Trophoblast cell (in vitro differentiated cells and primary cell): ENCODE measurements at regions not wholly inside any gene's neighbourhood (a gene's known extent, or its start where the extent isn't known, plus 50 kb on each side); places are given as distances from the start of the nearest gene placed in this dataset.

Experiments used
- DNase-seq, 2 donors: peaks; one replicate each; pipeline ENCODE4 v3.0.0-alpha.2; 2016
- H2AFZ ChIP-seq: 2 replicates; pipeline ENCODE4 v1.6.1; 2013; ENCODE audit warnings: low read length, moderate library complexity, mild to moderate bottlenecking; ENCODE audit not compliant: insufficient read depth, poor library complexity
- H2AK5ac ChIP-seq: 2 replicates; pipeline ENCODE4 v1.6.1; 2013; ENCODE audit warnings: mild to moderate bottlenecking, low read length
- H2BK120ac ChIP-seq: 2 replicates; pipeline ENCODE4 v1.6.1; 2013; ENCODE audit warnings: low read length, mild to moderate bottlenecking, moderate library complexity; ENCODE audit not compliant: insufficient read depth, poor library complexity
- H2BK12ac ChIP-seq: 2 replicates; pipeline ENCODE4 v1.6.1; 2013; ENCODE audit warnings: mild to moderate bottlenecking, low read length, moderate library complexity
- H2BK5ac ChIP-seq: 2 replicates; pipeline ENCODE4 v1.6.1; 2013; ENCODE audit warnings: low read length, low read depth, moderate library complexity, mild to moderate bottlenecking; ENCODE audit not compliant: poor library complexity
- H3K14ac ChIP-seq: 2 replicates; pipeline ENCODE4 v1.6.1; 2013; ENCODE audit warnings: mild to moderate bottlenecking, low read length
- H3K18ac ChIP-seq: 2 replicates; pipeline ENCODE4 v1.6.1; 2013; ENCODE audit warnings: mild to moderate bottlenecking, low read length
- H3K23ac ChIP-seq: 2 replicates; pipeline ENCODE4 v1.6.1; 2013; ENCODE audit warnings: low read length
- H3K27ac ChIP-seq: 2 replicates; pipeline ENCODE4 v1.5.1; 2013; ENCODE audit warnings: low read depth, mild to moderate bottlenecking, inconsistent platforms, low read length, moderate library complexity
- H3K27me3 ChIP-seq: 2 replicates; pipeline ENCODE4 v1.6.1; 2013; ENCODE audit warnings: inconsistent platforms, mild to moderate bottlenecking, low read length, moderate library complexity; ENCODE audit not compliant: insufficient read depth
- H3K36me3 ChIP-seq, 2 experiments: 1 replicate in 1 of 2; 2 replicates in 1 of 2; pipeline ENCODE4 v1.6.1; 2013; ENCODE audit warnings: low read length in 2 of 2, mild to moderate bottlenecking in 2 of 2, moderate library complexity in 1 of 2; ENCODE audit not compliant: insufficient read depth in 2 of 2, control insufficient read depth in 1 of 2
- H3K4ac ChIP-seq: 2 replicates; pipeline ENCODE4 v1.6.1; 2013; ENCODE audit warnings: low read depth, mild to moderate bottlenecking, low read length, moderate library complexity
- H3K4me1 ChIP-seq, 2 experiments: 1 replicate in 1 of 2; 2 replicates in 1 of 2; pipeline ENCODE4 v1.6.1; 2013; ENCODE audit warnings: low read length in 2 of 2, mild to moderate bottlenecking in 2 of 2, moderate library complexity in 1 of 2; ENCODE audit not compliant: insufficient read depth in 2 of 2, control insufficient read depth in 1 of 2
- H3K4me2 ChIP-seq: 2 replicates; pipeline ENCODE4 v1.6.1; 2013; ENCODE audit warnings: inconsistent platforms, mild to moderate bottlenecking, low read length, moderate library complexity
- H3K4me3 ChIP-seq: 2 replicates; pipeline ENCODE4 v1.5.1; 2013; ENCODE audit warnings: mild to moderate bottlenecking, low read depth, low read length, inconsistent platforms
- H3K79me1 ChIP-seq: one replicate; pipeline ENCODE4 v1.6.1; 2013; ENCODE audit warnings: low read length
- H3K79me2 ChIP-seq: 2 replicates; pipeline ENCODE4 v1.6.1; 2013; ENCODE audit warnings: low read length, mild to moderate bottlenecking; ENCODE audit not compliant: control insufficient read depth, insufficient read depth, poor library complexity
- H3K9ac ChIP-seq: 2 replicates; pipeline ENCODE4 v1.6.1; 2013; ENCODE audit warnings: mild to moderate bottlenecking, low read length
- H3K9me3 ChIP-seq: 2 replicates; pipeline ENCODE4 v1.6.1; 2013; ENCODE audit warnings: low read depth, mild to moderate bottlenecking, control low read depth, inconsistent platforms, low read length; ENCODE audit not compliant: insufficient read depth
- H4K12ac ChIP-seq: 2 replicates; pipeline ENCODE4 v1.6.1; 2013; ENCODE audit warnings: low read depth, mild to moderate bottlenecking, low read length, moderate library complexity
- H4K8ac ChIP-seq: 2 replicates; pipeline ENCODE4 v1.6.1; 2013; ENCODE audit warnings: low read depth, mild to moderate bottlenecking, low read length, moderate library complexity
- H4K91ac ChIP-seq: one replicate; pipeline ENCODE4 v1.6.1; 2013; ENCODE audit warnings: low read depth, mild to moderate bottlenecking, low read length, moderate library complexity
- WGBS: extraction: QIAGEN DNeasy Blood & Tissue Kit; methylation state at CpG from one replicate; pipeline ENCODE4 v1.1.7; 2013; ENCODE audit warnings: missing lambda C conversion rate; ENCODE audit not compliant: insufficient read length, insufficient coverage; ENCODE audit errors: extremely low coverage; 5-methylcytosine and 5-hydroxymethylcytosine counted together

- no peak overlapping the region for H3K23ac ChIP-seq
- no peaks in the 10 kb centered on the region for H3K36me3 ChIP-seq
- no peak overlapping the region for H3K14ac ChIP-seq
- H3K27me3 ChIP-seq: no peaks in the 10 kb centered on the region
- DNase-seq: no peak
- H3K79me2 ChIP-seq: no peaks in the 10 kb centered on the region
- no peaks in the 10 kb centered on the region for H3K9me3 ChIP-seq
- H2BK5ac ChIP-seq: no peak overlapping the region
- no peak overlapping the region for H3K18ac ChIP-seq
- H2BK120ac ChIP-seq: no peak overlapping the region
- no peak overlapping the region for H2BK12ac ChIP-seq
- no peak overlapping the region for H3K4ac ChIP-seq
- no peak overlapping the region for H3K9ac ChIP-seq
- no peaks in the 10 kb centered on the region for H3K4me1 ChIP-seq
- WGBS: no CpG with 5 or more reads among the region's 1 CpG
- H3K79me1 ChIP-seq: no peaks in the 10 kb centered on the region
- no peak overlapping the region for H3K4me2 ChIP-seq
- no peak overlapping the region for H2AK5ac ChIP-seq
- no peak overlapping the region for H3K4me3 ChIP-seq
- no peak overlapping the region for H4K91ac ChIP-seq
- no peak overlapping the region for H2AFZ ChIP-seq
- no peak overlapping the region for H3K27ac ChIP-seq
- no peak overlapping the region for H4K8ac ChIP-seq
- H4K12ac ChIP-seq: no peak overlapping the region
These were observed 711.1 kb upstream of the CHRM3 start for GRCh38 chr1:238675221-238675620.

DNA sequence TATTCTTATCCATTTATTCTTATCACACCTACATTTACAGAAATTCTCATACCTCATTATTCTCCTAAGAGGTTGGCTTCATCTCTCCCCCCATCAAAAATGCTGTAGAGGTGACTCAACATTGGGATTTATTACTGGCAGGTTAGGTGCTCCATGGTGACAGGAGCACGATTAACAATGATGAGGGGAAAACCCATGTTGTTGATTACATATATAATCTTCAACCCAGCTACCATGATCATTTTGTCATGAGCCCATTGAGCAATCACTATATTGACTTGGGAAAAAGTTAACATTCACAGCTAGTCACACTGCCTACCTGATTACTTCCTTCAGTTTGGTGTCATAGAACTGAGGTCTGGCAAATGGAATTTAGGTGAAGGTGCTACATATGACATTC lies 712.1 kb upstream of the CHRM3 start:
- no peak overlapping the region for H4K12ac ChIP-seq
- no peak overlapping the region for H3K18ac ChIP-seq
- no peaks in the 10 kb centered on the region for H3K79me1 ChIP-seq
- H3K9me3 ChIP-seq: no peaks in the 10 kb centered on the region
- H3K9ac ChIP-seq: no peak overlapping the region
- H3K79me2 ChIP-seq: no peaks in the 10 kb centered on the region
- H4K91ac ChIP-seq: no peak overlapping the region
- H3K27ac ChIP-seq: no peak overlapping the region
- H2BK12ac ChIP-seq: no peak overlapping the region
- no peak overlapping the region for H3K14ac ChIP-seq
- no peaks in the 10 kb centered on the region for H3K4me1 ChIP-seq
- H2BK120ac ChIP-seq: no peak overlapping the region
- WGBS: no CpG with 5 or more reads among the region's 1 CpG
- no peak overlapping the region for H3K4ac ChIP-seq
- no peak overlapping the region for H2AK5ac ChIP-seq
- H2BK5ac ChIP-seq: no peak overlapping the region
- H3K36me3 ChIP-seq: no peaks in the 10 kb centered on the region
- no peak overlapping the region for H4K8ac ChIP-seq
- H3K23ac ChIP-seq: no peak overlapping the region
- H2AFZ ChIP-seq: no peak overlapping the region
- H3K4me3 ChIP-seq: no peak overlapping the region
- no peak overlapping the region for H3K4me2 ChIP-seq
- H3K27me3 ChIP-seq: no peaks in the 10 kb centered on the region
- no peak for DNase-seq

GRCh38 chr1:238673561-238673960 lies 712.8 kb upstream of the CHRM3 start:
- DNase-seq: no peak
- no peak overlapping the region for H4K12ac ChIP-seq

DNA sequence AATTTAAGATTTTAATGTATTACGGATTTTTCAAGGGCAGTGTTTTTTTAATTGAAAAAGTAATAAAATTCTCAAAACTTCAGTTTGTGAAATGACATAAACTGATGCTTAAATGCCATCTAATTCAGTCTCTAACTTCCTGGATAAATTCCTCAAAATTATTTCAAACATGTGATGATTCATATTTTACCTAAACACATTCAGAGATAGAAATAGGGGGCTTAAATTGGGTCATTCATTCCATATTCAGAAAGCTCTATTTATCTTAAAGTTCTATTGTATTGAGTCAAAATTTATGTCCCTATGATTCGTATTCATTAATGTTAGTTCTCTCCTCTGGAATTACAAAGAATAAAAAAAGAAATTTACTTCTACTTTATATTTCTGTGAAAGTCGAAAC lies 713.6 kb upstream of the CHRM3 start:
- no peak overlapping the region for H3K14ac ChIP-seq
- no peak for DNase-seq
- no peak overlapping the region for H2BK120ac ChIP-seq
- no peak overlapping the region for H2BK12ac ChIP-seq
- no peak overlapping the region for H3K9ac ChIP-seq
- no peak overlapping the region for H3K18ac ChIP-seq
- H2AK5ac ChIP-seq: no peak overlapping the region
- H3K9me3 ChIP-seq: no peaks in the 10 kb centered on the region
- H3K4ac ChIP-seq: no peak overlapping the region
- no peaks in the 10 kb centered on the region for H3K79me1 ChIP-seq
- no peak overlapping the region for H4K12ac ChIP-seq
- no peak overlapping the region for H4K91ac ChIP-seq
- no peak overlapping the region for H3K23ac ChIP-seq
- H3K27ac ChIP-seq: no peak overlapping the region
- no peak overlapping the region for H3K4me2 ChIP-seq
- H3K36me3 ChIP-seq: no peaks in the 10 kb centered on the region
- no peak overlapping the region for H3K4me3 ChIP-seq
- no CpG with 5 or more reads among the region's 3 CpGs for WGBS
- H2AFZ ChIP-seq: no peak overlapping the region
- no peaks in the 10 kb centered on the region for H3K79me2 ChIP-seq
- H2BK5ac ChIP-seq: no peak overlapping the region
- H3K4me1 ChIP-seq: no peaks in the 10 kb centered on the region
- no peaks in the 10 kb centered on the region for H3K27me3 ChIP-seq
- no peak overlapping the region for H4K8ac ChIP-seq

More at GRCh38 chr1:238673561-238673960, 712.8 kb upstream of the CHRM3 start:
- Histone ChIP-seq H4K8ac (no peak overlapping the region), H3K27ac (no peak overlapping the region), H3K18ac (no peak overlapping the region), H3K4me2 (no peak overlapping the region), H3K4ac (no peak overlapping the region), H2AFZ (no peak overlapping the region), H3K4me1 (no peaks in the 10 kb centered on the region), H3K4me3 (no peak overlapping the region), H3K9ac (no peak overlapping the region), H2BK120ac (no peak overlapping the region), H3K27me3 (no peaks in the 10 kb centered on the region), H4K91ac (no peak overlapping the region), H3K36me3 (no peaks in the 10 kb centered on the region), H2BK12ac (no peak overlapping the region), H2AK5ac (no peak overlapping the region), H3K14ac (no peak overlapping the region), H2BK5ac (no peak overlapping the region), H3K9me3 (no peaks in the 10 kb centered on the region), H3K23ac (no peak overlapping the region), H3K79me1 (no peaks in the 10 kb centered on the region), H3K79me2 (no peaks in the 10 kb centered on the region)
- WGBS: no CpG with 5 or more reads among the region's 3 CpGs
